HepG2 (cell line): ENCODE measurements at regions not wholly inside any gene's neighbourhood (a gene's known extent, or its start where the extent isn't known, plus 50 kb on each side); places are given as distances from the start of the nearest gene placed in this dataset.

Source experiments
- CTCF ChIP-seq: sonication (generic); formaldehyde crosslinking; IDR thresholded peaks from 2 replicates; pipeline ENCODE4 v1.5.0; 2020; ENCODE audit warnings: mild to moderate bottlenecking, missing genetic modification reagents, moderate library complexity
- E2F1 ChIP-seq: sonication (generic); formaldehyde crosslinking; IDR thresholded peaks from 2 replicates; pipeline ENCODE4 v1.5.0; 2020; ENCODE audit warnings: missing genetic modification reagents
- NCOA2 ChIP-seq: sonication (generic); formaldehyde crosslinking; IDR thresholded peaks from 2 replicates; pipeline ENCODE4 v1.8.0; 2022; ENCODE audit warnings: inconsistent platforms

- no peak for TF ChIP-seq NCOA2 (CRISPR knock-in tag)
- no peak for TF ChIP-seq E2F1 (CRISPR knock-in tag)
- TF ChIP-seq CTCF (CRISPR knock-in tag), result no peak
These were observed 108.9 kb upstream of the MKLN1 start for GRCh38 chr7:131218727-131219128.
